GM18508 (cell line): ENCODE measurements at regions not wholly inside any gene's neighbourhood (a gene's known extent, or its start where the extent isn't known, plus 50 kb on each side); places are given as distances from the start of the nearest gene placed in this dataset.
"Not testable (repeated sequence)": the region's sequence is repeated elsewhere in the genome, so short reads cannot be mapped to it uniquely, and the experiment has no call there.

Experiments used
- ATAC-seq: cut with Tn5 transposase; IDR thresholded peaks from one replicate; pipeline ENCODE4 v1.9.1; 2021; ENCODE audit warnings: moderate number of reproducible peaks; ENCODE audit not compliant: insufficient read depth, unreplicated experiment

GRCh38 chr18:51248685-51249084 is 51.2 kb upstream of the MEX3C start:
- ATAC-seq, result no peak

GRCh38 chr18:51250006-51250405 is 52.5 kb upstream of the MEX3C start:
- ATAC-seq, result no peak

- no peak for ATAC-seq
These were observed 53.1 kb upstream of the MEX3C start for GRCh38 chr18:51250458-51251024.

DNA sequence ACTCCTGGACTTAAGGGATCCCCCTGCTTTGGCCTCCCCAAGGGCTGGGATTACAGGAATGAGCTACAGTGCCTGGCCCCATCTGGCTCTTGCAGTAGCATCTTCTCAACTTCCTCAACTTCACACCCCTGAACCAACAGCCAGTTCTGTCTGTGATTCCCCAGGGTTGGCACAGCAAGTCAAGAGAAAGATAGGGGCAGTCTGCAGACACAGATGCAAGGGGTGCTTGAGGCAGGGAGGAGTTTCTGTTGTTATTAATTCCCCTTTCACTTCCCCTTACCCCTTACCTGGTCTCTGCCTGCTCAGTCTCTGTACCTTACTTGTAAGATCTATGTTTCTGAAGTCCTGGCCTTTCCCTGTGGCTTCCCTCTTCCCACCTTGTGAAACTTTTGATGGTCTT is 54.1 kb upstream of the MEX3C start:
- peak; percentile 99 for ATAC-seq

DNA sequence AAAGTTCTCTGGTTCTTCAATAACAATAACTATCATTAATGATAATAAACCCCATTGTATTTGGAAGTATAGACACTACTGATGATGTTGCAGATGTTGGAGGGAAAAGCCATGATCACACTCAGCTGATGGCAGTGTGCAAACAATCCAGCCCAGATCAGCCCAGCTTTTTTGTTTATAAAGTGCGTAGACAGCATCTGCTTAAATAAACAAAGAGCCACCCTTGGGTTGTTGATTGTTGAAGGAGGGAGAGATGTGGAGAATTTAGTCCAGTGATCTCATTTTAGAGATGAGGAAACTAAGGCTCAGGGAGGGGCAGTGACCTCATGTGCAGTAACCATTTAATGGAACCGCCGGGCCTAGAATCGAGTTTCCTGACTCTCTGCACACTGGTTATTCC is 56.0 kb upstream of the MEX3C start:
- ATAC-seq, result no peak

DNA sequence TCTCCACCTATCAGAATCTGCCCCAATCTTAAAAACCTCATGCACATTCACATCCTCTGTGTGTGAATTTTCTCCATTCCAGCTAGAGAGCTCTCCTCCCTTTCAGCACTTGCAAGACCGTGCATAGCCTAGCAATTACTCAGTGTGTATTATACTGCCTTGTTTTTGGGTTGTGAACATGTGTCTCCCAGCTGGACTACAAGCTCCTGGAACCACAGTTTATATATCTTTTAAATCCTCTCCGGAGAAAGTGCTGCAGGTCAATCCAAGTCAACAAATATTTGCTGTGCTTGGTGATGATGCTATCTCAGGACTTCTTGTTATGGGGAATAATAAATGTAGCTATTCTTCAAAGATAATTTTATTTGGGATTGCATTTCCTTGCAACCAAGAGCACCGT is 58.2 kb upstream of the MEX3C start:
- ATAC-seq, result no peak

GRCh38 chr18:51257150-51257549 is 59.7 kb upstream of the MEX3C start:
- no peak for ATAC-seq

- ATAC-seq, result no peak
These were observed 62.6 kb upstream of the MEX3C start for GRCh38 chr18:51260118-51260517.

- ATAC-seq, result not testable (repeated sequence)
These were observed 68.6 kb upstream of the MEX3C start for GRCh38 chr18:51266077-51266476.

GRCh38 chr18:51266773-51267172 is 69.3 kb upstream of the MEX3C start:
- ATAC-seq, result no peak

DNA sequence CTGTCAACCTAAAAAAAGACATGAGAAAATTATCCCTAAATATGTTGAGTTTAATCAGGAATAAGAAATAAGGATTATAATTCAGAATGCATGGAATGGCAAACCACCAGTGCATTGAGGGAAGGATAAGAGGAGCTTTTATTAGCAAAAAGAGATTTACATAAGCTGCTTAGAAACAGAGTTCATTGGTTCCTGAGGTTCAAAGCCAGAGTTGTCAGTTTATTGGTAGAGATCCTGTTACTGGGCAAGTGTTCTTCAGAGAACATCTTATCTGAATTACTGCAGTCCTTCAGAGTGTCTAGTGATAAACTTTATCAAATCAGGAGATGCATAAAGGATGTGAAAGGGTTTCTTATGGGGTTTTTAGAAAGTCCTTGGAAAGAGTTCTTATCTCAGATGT is 76.0 kb upstream of the MEX3C start:
- ATAC-seq, result no peak

DNA sequence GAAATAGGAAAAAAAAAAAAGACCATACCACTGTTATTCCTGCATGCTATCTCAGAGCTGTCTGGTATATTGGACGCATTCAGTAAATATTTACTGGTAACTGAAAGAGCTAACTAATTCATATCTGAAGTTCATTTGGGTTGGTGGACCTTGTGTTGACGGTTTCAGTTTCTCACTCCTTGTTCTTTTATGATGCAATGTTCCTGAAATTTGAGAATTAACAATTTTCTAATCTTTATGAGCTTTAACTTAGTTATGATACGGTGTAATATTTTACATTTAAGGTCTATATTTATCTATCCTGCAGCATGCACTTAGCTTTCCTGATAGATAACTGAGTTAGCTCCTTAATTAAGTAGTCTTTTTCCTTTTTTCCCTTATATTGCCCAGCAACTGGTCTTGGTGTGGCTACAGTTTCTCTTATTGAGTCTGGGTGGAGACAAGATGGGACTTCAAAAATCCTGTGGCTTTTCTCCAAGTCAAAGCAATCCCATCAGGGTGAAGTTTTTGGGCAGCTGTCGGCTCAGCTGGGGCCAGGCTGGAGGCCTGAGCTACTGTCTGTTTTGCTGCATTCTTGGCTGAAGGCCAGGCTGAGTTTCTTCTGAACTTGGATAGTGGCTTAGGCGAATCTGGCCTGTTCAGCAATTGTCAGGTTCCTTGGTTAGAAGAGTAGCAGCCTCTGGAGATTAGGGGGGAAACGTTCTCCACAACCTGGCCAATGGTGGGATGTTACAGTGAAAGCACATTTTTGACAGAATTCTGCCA is 78.4 kb upstream of the MEX3C start:
- no peak for ATAC-seq

- no peak for ATAC-seq
These were observed 80.7 kb upstream of the MEX3C start for GRCh38 chr18:51278045-51278649.

DNA sequence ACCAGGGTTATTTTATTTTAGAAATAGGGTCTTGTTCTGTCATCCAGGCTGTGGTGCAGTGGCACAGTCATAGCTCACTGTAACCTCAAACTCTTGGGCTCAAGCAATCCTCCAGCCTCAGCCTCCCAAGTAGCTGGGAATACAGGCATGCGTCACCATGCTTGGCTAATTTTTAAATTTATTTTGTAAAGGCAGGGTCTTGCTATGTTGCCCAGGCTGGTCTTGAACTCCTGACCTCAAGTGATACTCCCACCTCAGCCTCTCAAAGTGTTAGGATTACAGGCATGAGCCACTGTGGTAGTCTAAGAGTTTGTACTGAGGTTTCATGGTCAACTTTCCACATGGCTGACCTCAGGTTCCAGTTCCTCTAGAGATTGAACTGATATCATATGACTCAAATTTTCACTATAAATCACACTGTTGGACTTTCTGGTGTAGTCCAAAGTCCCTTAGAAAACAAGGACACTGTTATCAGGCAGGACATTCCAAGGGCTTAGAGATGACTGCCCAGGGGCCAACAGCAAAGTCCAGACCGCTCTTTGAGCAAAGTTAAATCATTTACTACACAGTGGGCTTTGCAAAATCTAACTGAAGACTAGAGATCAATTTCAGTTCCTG is 82.0 kb upstream of the MEX3C start:
- peak; percentile 86 for ATAC-seq

DNA sequence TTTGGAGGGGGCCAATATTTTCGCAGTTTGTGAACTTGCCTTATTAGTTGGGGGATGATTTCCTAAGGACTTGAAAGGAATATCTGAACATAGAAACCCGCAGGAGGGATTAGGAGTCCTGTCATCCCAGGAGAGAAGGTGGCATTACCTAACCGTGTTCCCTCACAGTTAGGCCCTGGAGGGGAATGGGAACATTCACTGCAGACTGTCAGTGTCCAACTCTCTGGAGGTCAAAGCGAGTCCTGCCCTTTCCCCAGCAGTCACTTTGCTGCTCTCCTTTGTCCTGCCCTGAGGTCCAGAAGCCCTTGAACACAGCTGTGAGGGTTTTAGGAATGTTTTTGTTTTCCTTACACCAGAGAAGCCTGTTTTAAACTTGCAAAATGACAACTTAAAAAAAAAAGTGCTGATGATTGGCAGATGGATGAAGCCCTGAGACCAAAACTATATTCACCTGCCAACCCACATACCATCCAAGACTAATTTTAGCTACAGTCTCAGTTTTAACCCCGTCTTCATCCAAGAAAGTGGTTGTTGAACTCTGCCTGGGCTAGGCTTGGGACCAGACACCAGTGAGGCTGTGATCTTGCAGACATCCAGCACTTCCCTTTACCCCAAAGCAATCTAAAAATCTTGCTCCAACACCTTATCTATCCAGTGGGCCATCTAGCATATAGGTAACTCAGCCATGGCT is 90.5 kb upstream of the MEX3C start:
- ATAC-seq, result no peak

GRCh38 chr18:51288582-51288981 is 91.1 kb upstream of the MEX3C start:
- no peak for ATAC-seq

GRCh38 chr18:51290860-51291259 is 93.4 kb upstream of the MEX3C start:
- ATAC-seq, result no peak

- ATAC-seq, result no peak
These were observed 103.4 kb upstream of the MEX3C start for GRCh38 chr18:51300912-51301311.

DNA sequence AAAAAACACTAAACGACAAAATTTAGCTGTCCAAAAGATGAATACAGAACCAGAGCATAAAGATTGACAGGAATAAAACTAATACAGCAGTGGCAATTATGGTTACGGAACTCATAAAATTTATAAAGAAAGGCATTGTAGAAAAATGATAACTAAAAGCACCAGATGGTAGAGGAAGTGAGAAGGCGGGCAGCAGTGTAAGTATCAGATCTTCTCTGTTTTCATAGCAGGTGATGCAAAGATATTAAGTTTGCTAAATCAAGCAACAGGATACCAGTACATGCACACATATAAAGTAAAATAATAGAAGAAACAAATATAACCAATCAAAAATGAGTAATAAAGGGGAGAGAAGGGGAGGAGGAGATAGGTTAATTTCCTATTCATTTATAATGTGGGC is 103.9 kb upstream of the MEX3C start:
- no peak for ATAC-seq

- ATAC-seq, result no peak
These were observed 119.2 kb upstream of the MEX3C start for GRCh38 chr18:51316677-51317076.

DNA sequence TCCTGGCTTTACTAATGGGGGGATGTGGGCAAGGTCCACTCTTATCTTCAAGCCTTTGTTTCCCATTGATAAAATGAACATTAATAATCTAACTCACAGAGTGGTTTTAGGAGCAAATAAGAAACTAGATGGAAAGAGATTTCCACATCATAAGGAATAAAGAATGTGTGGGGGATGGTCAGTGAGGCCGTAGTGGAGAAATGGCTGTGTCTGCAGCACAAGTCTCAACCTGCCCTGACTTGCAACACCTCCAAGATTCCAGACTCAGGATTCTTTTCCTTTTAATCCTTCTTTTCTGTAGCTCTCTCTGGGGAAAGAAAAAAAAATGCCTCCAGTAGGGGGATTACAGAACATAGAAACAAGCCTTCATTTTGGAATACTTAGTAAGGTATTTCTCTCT is 124.2 kb upstream of the MEX3C start:
- ATAC-seq, result no peak
